ENCODE measurements at regions not wholly inside any gene's neighbourhood (a gene's known extent, or its start where the extent isn't known, plus 50 kb on each side); places are given as distances from the start of the nearest gene placed in this dataset.

GRCh38 chr10:89909752-89910151 lies 208.4 kb downstream of the KIF20B start:
- Histone ChIP-seq H3K4me1 (ENCODE audit: insufficient read depth, low read length) (no peaks in the 10 kb centered on the region), H3K36me3 (replicated peaks in 1 of 2; ENCODE audit: control insufficient read depth in 1 of 2, insufficient read depth in 2 of 2, low read length in 2 of 2) (no peaks in the 10 kb centered on the region), H3K79me2 (ENCODE audit: insufficient read depth, low read length) (no peaks in the 10 kb centered on the region), H4K20me1 (ENCODE audit: insufficient read depth, low read length) (no peaks in the 10 kb centered on the region), H3K4me3 (replicated peaks in 1 of 3; ENCODE audit: insufficient read depth in 1 of 3, low read depth in 2 of 3, low read length in 3 of 3) (no peak overlapping the region), H3K9me3 (ENCODE audit: low read length) (no peaks in the 10 kb centered on the region), H2AFZ (ENCODE audit: low read length) (no peak overlapping the region), H3K27me3 (ENCODE audit: control insufficient read depth in 1 of 2, insufficient read depth in 2 of 2, low read length in 2 of 2) (no peaks in the 10 kb centered on the region), H3K9ac (ENCODE audit: insufficient read depth, low read depth, low read length) (no peak overlapping the region), H3K4me2 (ENCODE audit: low read depth, low read length) (no peak overlapping the region), H3K27ac (ENCODE audit: extremely low read length, insufficient read depth, low read length) (no peak overlapping the region)
- intact Hi-C loops (cut with micrococcal nuclease; ENCODE audit: unreplicated experiment): no loop called here
- CTCF ChIA-PET (ENCODE audit: low intra/inter-chr PET ratio, low total read pairs): no interaction called here
- no peak for FAIRE-seq
- no peak for TF ChIP-seq DNMT1 (CRISPR knock-in tag; IDR thresholded peaks at IDR 0.05)
- TF ChIP-seq JUND (CRISPR knock-in tag; IDR thresholded peaks at IDR 0.05): no peak
- TF ChIP-seq SOX13 (IDR thresholded peaks at IDR 0.05): no peak
- TF ChIP-seq SOX13 (CRISPR knock-in tag; conservative IDR thresholded peaks at IDR 0.05 in 1 of 2, IDR thresholded peaks at IDR 0.05 in 1 of 2): no peak
- no peak for TF ChIP-seq ZNF367 (CRISPR knock-in tag; IDR thresholded peaks at IDR 0.05; ENCODE audit: borderline replicate concordance)
- TF ChIP-seq ZFAT (CRISPR knock-in tag; conservative IDR thresholded peaks at IDR 0.05): no peak
- TF ChIP-seq HOXA5 (CRISPR knock-in tag; IDR thresholded peaks at IDR 0.05): no peak
- no peak for TF ChIP-seq ZEB1 (IDR thresholded peaks at IDR 0.05; ENCODE audit: insufficient replicate concordance, low read depth)
- TF ChIP-seq, protein P1, sequence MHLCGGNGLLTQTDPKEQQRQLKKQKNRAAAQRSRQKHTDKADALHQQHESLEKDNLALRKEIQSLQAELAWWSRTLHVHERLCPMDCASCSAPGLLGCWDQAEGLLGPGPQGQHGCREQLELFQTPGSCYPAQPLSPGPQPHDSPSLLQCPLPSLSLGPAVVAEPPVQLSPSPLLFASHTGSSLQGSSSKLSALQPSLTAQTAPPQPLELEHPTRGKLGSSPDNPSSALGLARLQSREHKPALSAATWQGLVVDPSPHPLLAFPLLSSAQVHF (CRISPR knock-in tag; IDR thresholded peaks at IDR 0.05): no peak
- TF ChIP-seq NFE2L1 (CRISPR knock-in tag; IDR thresholded peaks at IDR 0.05; ENCODE audit: borderline replicate concordance): no peak
- TF ChIP-seq JDP2 (CRISPR knock-in tag; IDR thresholded peaks at IDR 0.05; ENCODE audit: borderline replicate concordance): no peak
- no peak for TF ChIP-seq FOXP4 (CRISPR knock-in tag; IDR thresholded peaks at IDR 0.05)
- TF ChIP-seq SRSF1 (optimal IDR thresholded peaks at IDR 0.05; ENCODE audit: low read depth, low read length): no peak
- TF ChIP-seq, protein P2, sequence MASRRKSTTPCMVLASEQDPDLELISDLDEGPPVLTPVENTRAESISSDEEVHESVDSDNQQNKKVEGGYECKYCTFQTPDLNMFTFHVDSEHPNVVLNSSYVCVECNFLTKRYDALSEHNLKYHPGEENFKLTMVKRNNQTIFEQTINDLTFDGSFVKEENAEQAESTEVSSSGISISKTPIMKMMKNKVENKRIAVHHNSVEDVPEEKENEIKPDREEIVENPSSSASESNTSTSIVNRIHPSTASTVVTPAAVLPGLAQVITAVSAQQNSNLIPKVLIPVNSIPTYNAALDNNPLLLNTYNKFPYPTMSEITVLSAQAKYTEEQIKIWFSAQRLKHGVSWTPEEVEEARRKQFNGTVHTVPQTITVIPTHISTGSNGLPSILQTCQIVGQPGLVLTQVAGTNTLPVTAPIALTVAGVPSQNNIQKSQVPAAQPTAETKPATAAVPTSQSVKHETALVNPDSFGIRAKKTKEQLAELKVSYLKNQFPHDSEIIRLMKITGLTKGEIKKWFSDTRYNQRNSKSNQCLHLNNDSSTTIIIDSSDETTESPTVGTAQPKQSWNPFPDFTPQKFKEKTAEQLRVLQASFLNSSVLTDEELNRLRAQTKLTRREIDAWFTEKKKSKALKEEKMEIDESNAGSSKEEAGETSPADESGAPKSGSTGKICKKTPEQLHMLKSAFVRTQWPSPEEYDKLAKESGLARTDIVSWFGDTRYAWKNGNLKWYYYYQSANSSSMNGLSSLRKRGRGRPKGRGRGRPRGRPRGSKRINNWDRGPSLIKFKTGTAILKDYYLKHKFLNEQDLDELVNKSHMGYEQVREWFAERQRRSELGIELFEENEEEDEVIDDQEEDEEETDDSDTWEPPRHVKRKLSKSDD (CRISPR knock-in tag; IDR thresholded peaks at IDR 0.05; ENCODE audit: low read depth): no peak
- no peak for TF ChIP-seq BORCS8-MEF2B (CRISPR knock-in tag; IDR thresholded peaks at IDR 0.05)
- no peak for TF ChIP-seq RFXANK (CRISPR knock-in tag; IDR thresholded peaks at IDR 0.05)
- TF ChIP-seq ZNF552 (CRISPR knock-in tag; IDR thresholded peaks at IDR 0.05; ENCODE audit: borderline replicate concordance): no peak
- no TSS peak for BruUV-seq (replicated peaks)
- no peak for DNase-seq (ENCODE audit: low spot score)
- POLR2A ChIA-PET: no interaction called here
- in situ Hi-C loops (cut with HindIII; ENCODE audit: extremely low pct_ligation_motif_present, low pct_unique_long_range_greater_than_20kb): no loop called here
- 15% methylated on average over 3 of the region's 3 CpGs for WGBS (ENCODE audit: low lambda C conversion rate)
- no peak for ATAC-seq

Measured in HepG2 (cell line).